Lower lobe of right lung (tissue), 2 donors: ENCODE measurements at regions not wholly inside any gene's neighbourhood (a gene's known extent, or its start where the extent isn't known, plus 50 kb on each side); places are given as distances from the start of the nearest gene placed in this dataset.

ENCODE experiments used
- ATAC-seq, 2 donors: fragments of 200-7000 bp; cut with Tn5 transposase; one replicate each; pipeline ENCODE4 v1.9.1; 2020 to 2022; ENCODE audit warnings: mild to moderate bottlenecking in 2 of 2, moderate library complexity in 2 of 2
- DNase-seq: peaks from one replicate; pipeline ENCODE4 v3.0.0-alpha.2; 2020
- H3K27ac ChIP-seq: fragments of 200-600 bp; one replicate; pipeline ENCODE4 v1.8.0; 2022
- H3K27me3 ChIP-seq: fragments of 200-600 bp; one replicate; pipeline ENCODE4 v1.8.0; 2022; ENCODE audit warnings: low read depth
- H3K36me3 ChIP-seq: fragments of 200-600 bp; one replicate; pipeline ENCODE4 v1.8.0; 2022; ENCODE audit warnings: mild to moderate bottlenecking
- H3K4me1 ChIP-seq: fragments of 200-600 bp; one replicate; pipeline ENCODE4 v1.8.0; 2022
- H3K4me3 ChIP-seq: fragments of 200-600 bp; one replicate; pipeline ENCODE4 v1.8.0; 2022; ENCODE audit warnings: mild to moderate bottlenecking
- H3K9me3 ChIP-seq: fragments of 200-600 bp; one replicate; pipeline ENCODE4 v1.8.0; 2022
- CTCF ChIP-seq: fragments of 200-600 bp; IDR thresholded peaks from one replicate; pipeline ENCODE4 v1.8.0; 2022; ENCODE audit warnings: antibody characterized with exemption, mild to moderate bottlenecking
- intact Hi-C: fragments of 100-400 bp; cut with DNase I; formaldehyde crosslinking; loops from one replicate; pipeline ENCODE4 v1.11.0; 2022
- donor health status: DM: no; HTN: yes; CAD: no; lungs with severe emphysema.

GRCh38 chr18:42185486-42185885 is 230.5 kb downstream of the PIK3C3 start:
- DNase-seq (no peak), ATAC-seq (no peak)
- no peaks in the 10 kb centered on the region for H3K36me3 ChIP-seq
- H3K4me3 ChIP-seq = no peak overlapping the region
- no peak for TF ChIP-seq CTCF
- intact Hi-C loops = no loop called here
- H3K27me3 ChIP-seq = no peaks in the 10 kb centered on the region
- H3K4me1 ChIP-seq = no peaks in the 10 kb centered on the region
- no peak overlapping the region for H3K27ac ChIP-seq
- H3K9me3 ChIP-seq = no peaks in the 10 kb centered on the region

- Histone ChIP-seq H3K36me3 (no peaks in the 10 kb centered on the region), H3K4me1 (no peaks in the 10 kb centered on the region), H3K27me3 (no peaks in the 10 kb centered on the region), H3K27ac (no peak overlapping the region), H3K4me3 (no peak overlapping the region), H3K9me3 (no peaks in the 10 kb centered on the region)
- DNase-seq (no peak), ATAC-seq (no peak)
- no peak for TF ChIP-seq CTCF
- intact Hi-C loops = no loop called here
Observed at GRCh38 chr18:42187611-42188380, 232.8 kb downstream of the PIK3C3 start.

GRCh38 chr18:42190643-42191042 is 235.6 kb downstream of the PIK3C3 start:
- no peak for DNase-seq
- intact Hi-C loops = no loop called here
- no peaks in the 10 kb centered on the region for H3K27me3 ChIP-seq
- no peak for ATAC-seq
- no peaks in the 10 kb centered on the region for H3K36me3 ChIP-seq
- H3K4me1 ChIP-seq = no peaks in the 10 kb centered on the region
- no peak overlapping the region for H3K4me3 ChIP-seq
- no peak overlapping the region for H3K27ac ChIP-seq
- no peaks in the 10 kb centered on the region for H3K9me3 ChIP-seq
- TF ChIP-seq CTCF = no peak

- Histone ChIP-seq H3K9me3 (no peaks in the 10 kb centered on the region), H3K4me1 (no peaks in the 10 kb centered on the region), H3K4me3 (no peak overlapping the region), H3K36me3 (no peaks in the 10 kb centered on the region), H3K27ac (no peak overlapping the region), H3K27me3 (no peaks in the 10 kb centered on the region)
- TF ChIP-seq CTCF = no peak
- ATAC-seq (no peak), DNase-seq (no peak)
- intact Hi-C loops = no loop called here
Observed at GRCh38 chr18:42192251-42193248, 237.5 kb downstream of the PIK3C3 start.

GRCh38 chr18:42196651-42197050 is 241.6 kb downstream of the PIK3C3 start:
- H3K9me3 ChIP-seq = no peaks in the 10 kb centered on the region
- DNase-seq (no peak), ATAC-seq (peak; percentile 38 to 53)
- no peaks in the 10 kb centered on the region for H3K27me3 ChIP-seq
- intact Hi-C loops = no loop called here
- no peak for TF ChIP-seq CTCF
- H3K4me1 ChIP-seq = no peaks in the 10 kb centered on the region
- H3K4me3 ChIP-seq = no peak overlapping the region
- no peak overlapping the region for H3K27ac ChIP-seq
- no peaks in the 10 kb centered on the region for H3K36me3 ChIP-seq
